AG08395 (cell line): ENCODE measurements at regions not wholly inside any gene's neighbourhood (a gene's known extent, or its start where the extent isn't known, plus 50 kb on each side); places are given as distances from the start of the nearest gene placed in this dataset.
"Not testable (repeated sequence)": the region's sequence is repeated elsewhere in the genome, so short reads cannot be mapped to it uniquely, and the experiment has no call there.

Source experiments
- DNase-seq: peaks from one replicate; pipeline ENCODE4 v3.0.0; 2012; ENCODE audit warnings: mixed read lengths, low spot score

DNA sequence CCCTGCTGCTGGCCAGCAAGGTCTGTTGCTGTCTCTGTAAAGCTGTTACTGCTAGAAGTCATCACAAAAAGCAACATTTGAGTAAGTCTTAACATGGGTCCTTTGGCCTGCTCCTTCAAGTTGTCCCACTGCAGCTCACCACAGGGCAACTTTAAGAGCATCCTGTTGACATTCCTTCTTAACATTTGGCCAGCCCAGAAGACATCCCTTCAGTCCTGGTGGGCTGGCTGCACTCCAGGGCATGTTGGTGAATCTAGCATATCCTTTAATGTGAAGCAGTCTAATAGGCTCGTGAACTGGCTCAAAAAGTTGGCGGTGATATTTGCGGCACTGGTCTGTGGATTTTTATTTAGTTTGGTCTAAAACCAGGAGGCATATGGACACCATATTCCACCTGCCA, 92.2 kb upstream of the MAML3 start:
- no peak for DNase-seq

DNA sequence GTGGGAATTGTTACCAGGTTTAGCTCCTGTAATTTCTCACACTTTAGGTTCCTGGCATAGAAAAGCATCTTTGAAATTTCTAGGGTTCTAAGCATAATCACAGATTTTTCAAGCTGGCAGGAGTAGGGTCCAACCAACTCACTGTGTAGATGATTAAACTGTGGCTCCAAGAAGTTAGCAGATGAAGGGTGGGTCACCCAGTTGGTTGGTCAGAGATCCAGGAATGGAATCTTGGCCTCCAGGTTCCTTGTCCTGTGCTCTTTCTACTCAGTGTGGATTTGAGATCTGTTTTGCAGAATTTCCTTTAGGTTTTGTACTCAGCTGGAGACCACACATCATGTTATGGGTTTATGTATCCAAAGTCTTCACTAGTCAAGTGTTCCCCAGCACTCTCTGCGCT, 90.3 kb upstream of the MAML3 start:
- no peak for DNase-seq

GRCh38 chr4:140243278-140243753, 89.3 kb upstream of the MAML3 start:
- DNase-seq = no peak

DNA sequence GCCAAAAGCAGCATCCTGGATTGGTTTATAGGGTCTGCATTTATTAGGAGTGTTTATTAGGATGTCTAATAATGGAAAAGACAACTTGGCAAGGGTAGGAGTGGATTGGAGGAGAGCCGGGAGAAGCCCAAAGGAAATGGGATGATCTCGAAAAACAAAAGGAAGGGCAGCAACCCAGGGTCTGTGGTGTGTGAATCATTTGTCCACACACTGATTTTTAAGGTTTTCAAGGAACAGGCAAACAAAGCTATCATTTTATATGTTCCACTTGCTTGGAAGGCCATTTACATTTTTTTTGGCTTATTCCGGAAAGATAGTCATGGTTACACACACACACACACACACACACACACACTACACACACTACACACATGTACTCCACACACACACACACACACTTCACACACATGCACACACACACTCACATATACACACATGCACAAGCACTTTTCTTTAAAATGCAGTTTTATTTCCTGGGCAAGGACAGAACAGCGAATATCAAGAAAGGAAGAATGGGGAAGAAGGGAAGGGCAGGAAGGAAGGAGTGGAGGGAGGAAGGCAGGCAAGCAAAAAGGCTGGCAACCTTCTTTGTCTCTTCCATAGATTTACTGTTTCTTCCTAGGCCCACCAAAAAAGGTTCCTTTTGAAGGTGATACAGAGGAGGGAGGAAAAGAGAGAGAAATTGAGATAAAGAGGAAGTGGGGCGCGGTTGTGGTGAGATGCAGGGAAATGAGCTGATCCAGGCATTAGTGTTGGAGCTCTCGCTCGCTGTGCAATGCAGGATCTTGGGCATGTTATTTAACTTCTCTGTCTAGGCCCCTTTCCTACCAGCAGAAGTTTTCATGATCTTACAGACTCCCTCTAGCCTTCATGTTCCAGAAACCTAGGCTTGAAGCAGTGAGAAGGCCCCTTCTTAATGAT, 88.6 kb upstream of the MAML3 start:
- no peak for DNase-seq

- no peak for DNase-seq
These were observed 86.3 kb upstream of the MAML3 start for GRCh38 chr4:140240237-140240636.

DNA sequence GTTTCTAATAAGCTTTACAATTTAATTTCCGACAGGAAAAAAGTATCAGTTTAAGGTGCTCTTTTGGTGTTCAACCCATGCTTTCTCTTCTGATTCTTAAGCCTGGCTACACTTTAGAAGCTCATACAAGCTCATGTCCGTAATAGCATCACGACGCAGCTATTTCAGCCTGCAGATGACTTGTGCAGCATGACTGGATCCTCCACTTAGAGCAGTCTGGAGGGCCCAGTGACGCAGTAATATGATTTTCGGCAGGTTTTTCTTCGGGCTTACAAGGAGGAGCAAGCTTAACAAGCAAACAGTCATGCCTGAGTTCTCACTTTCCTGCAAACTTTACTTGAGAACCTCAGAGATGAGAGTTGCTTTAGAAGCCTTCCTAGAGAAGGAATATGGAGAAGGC, 85.3 kb upstream of the MAML3 start:
- no peak for DNase-seq

- peak; percentile 84 for DNase-seq
These were observed 84.5 kb upstream of the MAML3 start for GRCh38 chr4:140238351-140239056.

DNA sequence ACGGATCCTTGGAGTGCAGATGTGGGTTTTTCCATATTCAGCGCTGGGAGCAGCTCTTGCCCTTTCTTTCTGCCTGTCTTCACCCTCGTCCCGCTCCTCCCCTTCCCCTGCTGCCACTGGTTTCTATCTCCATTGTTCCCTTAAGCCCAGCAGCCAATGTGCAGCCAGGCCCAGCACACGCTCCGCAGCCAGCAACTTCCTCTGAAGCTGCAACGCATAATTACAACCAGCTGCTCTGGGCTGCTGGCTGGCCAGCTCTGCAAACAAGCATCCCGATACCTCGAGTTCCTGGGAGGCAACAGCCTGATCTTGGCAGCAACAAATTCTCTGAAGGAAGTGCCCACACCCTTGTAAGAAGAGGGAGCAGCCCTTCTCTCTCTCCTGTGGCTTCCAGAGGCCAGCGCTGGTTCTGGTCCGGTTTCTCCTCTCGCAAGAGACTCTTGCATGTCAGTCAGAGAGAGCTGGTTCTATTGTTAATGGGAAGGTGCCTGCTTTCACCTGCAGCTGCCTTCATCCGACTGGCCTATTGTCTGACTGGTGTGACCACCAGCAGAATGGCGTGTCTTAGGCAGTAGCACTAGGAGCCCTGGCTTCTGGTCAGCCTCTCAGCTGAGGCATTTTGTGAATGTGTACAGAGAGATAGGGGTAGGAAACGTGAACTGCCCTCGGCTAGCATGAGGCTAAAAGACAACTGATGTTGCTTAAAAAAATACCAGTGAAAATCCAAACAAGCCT, 83.8 kb upstream of the MAML3 start:
- DNase-seq = peak; percentile 95

DNA sequence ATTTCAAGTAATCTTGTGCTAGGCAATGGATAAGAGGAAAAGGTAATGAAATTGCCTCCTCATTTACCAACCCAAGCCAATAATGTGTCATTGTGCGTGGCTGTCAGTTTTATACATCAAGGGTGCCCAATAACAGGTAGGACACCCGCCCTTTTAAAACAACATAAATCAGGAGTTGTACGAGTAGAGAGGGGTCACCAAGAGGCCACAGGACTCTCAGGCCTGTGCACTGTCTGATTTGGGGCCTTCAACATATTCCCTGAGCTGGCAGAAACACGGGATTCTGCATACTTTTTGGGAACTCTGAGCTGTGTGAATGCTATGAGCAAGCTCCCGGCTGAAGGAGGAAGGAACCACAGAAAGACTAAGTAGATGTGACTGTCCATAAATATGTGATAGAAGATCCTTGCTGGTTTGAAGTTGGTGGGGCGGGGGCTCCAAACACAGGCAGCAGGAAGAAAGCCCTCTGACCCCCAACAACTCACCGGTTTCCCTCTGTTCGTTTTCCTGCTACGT, 82.7 kb upstream of the MAML3 start:
- DNase-seq = peak; percentile 45

- no peak for DNase-seq
These were observed 80.7 kb upstream of the MAML3 start for GRCh38 chr4:140234697-140235060.

GRCh38 chr4:140233791-140234696, 80.1 kb upstream of the MAML3 start:
- peak; percentile 49 for DNase-seq

DNA sequence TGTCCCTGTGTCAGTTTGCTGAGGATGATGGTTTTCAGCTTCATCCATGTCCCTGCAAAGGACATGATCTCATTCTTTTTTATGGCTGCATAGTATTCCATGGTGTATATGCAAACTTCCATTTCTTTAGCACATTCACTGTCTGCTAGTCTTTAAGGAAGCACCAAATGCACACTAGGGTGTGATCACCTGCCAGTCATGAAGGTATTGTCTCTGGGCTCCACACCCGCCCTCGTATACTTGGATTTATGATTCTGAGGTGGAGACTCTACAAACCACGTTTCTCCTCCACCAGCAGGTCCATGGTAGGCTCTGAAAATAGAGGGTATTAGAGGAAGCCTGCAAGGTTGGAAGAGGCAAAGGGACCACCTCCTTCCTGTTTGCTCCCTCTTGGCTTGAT, 75.9 kb upstream of the MAML3 start:
- no peak for DNase-seq

DNA sequence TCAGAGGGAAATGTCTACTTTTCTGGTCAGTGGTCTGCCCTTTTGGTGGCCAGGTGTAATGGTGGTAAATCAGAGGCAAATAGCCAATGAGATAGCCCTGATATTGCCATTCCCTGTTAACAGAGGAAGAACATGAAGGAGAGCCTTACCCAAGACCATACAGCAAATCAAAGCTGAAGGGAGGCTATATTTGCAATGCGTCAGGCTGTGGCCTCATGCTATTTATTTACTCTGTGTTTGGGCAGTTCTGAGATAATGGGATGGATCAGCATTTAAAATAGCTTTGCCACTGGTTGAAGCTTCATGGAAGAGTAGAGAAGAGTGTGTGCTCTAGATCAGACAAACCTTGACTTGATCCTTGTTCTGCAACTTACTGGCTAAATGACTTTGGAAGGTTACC, 73.3 kb upstream of the MAML3 start:
- DNase-seq = no peak

- DNase-seq = no peak
These were observed 69.2 kb upstream of the MAML3 start for GRCh38 chr4:140223056-140223810.

GRCh38 chr4:140222171-140222570, 68.2 kb upstream of the MAML3 start:
- no peak for DNase-seq

DNA sequence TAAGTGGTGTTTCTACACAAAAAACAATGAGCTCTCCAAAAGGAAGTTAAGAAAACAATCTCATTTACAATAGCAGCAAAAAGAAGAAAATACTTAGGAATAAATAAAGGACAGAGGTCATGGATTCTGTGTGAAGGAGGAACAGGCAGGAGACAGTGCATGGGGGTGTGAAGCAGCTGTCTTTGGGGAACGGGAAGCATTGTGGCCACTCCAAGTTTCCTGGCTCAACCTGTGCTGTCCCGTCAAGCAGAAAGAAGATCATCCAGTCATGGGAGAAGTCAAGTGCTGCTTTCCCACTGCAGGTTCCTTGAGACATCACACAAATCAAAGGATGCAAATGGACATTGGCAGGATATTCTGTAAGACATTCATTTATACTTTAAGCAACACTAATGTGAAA, 66.1 kb upstream of the MAML3 start:
- no peak for DNase-seq

- DNase-seq = no peak
These were observed 65.6 kb upstream of the MAML3 start for GRCh38 chr4:140219567-140219966.

DNA sequence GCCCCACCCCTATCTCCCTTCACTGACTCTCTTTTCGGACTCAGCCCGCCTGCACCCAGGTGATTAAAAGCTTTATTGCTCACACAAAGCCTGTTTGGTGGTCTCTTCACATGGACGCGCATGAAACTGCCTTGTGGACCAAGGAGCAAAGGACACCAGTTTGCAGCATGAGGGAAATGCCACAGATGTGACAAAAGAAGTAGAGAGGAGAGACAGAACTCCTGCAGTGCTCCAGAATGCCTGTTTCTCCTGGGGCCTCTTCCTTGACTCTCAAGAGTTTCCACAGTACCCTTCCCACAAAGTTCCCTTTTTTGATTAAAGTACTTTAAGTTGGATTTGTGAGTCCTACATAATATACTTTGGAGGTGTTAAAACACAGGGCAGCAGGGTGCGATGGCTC, 65.1 kb upstream of the MAML3 start:
- not testable (repeated sequence) for DNase-seq

GRCh38 chr4:140213749-140214148, 59.8 kb upstream of the MAML3 start:
- no peak for DNase-seq

DNA sequence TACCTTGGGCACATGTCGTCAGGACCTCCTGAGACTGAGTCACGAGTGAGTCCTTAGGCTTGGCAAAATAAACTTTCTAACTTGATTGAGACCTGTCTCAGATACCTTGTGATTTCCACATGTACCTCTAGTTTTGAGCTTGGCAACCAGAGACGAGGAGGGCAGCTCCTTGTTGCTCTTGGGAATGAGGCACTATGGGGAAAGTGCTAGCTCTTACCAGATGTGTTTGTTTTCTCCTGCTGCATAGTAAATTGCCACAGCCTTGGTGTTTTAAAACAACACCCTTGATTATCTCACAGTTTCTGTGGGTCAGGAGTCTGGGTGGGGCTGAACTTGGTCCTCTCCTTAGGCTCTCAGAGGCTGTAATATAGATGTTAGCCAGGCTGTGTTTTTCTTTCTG, 59.1 kb upstream of the MAML3 start:
- no peak for DNase-seq

- no peak for DNase-seq
These were observed 58.7 kb upstream of the MAML3 start for GRCh38 chr4:140212646-140213045.
